B cell (primary cell): ENCODE measurements at regions not wholly inside any gene's neighbourhood (a gene's known extent, or its start where the extent isn't known, plus 50 kb on each side); places are given as distances from the start of the nearest gene placed in this dataset.

ENCODE experiments used
- ATAC-seq: fragments of 200-7000 bp; cut with Tn5 transposase; one replicate; pipeline ENCODE4 v1.10.0; 2021; ENCODE audit warnings: low read depth, mild to moderate bottlenecking, moderate number of reproducible peaks, moderate library complexity
- CTCF ChIA-PET: fragments of 350-600 bp; sonication (Branson Sonifier 250); formaldehyde crosslinking; loops from one replicate; lab custom pipeline; 2021; ENCODE audit warnings: antibody characterized with exemption, inconsistent platforms; lab: Charles Lee
- POLR2A ChIA-PET: fragments of 350-600 bp; sonication (Branson Sonifier 250); formaldehyde crosslinking; loops from one replicate; lab custom pipeline; 2021; ENCODE audit warnings: antibody characterized with exemption; lab: Charles Lee
- DNase-seq: peaks from one replicate; pipeline ENCODE4 v3.0.0; 2013
- H2AFZ ChIP-seq: 2 replicates; pipeline ENCODE4 v1.6.1; 2012; ENCODE audit warnings: mild to moderate bottlenecking, low read depth, low read length; ENCODE audit not compliant: insufficient read depth, poor library complexity, severe bottlenecking
- H3K27ac ChIP-seq, 2 donors: 1 replicate in 1 of 2; 2 replicates in 1 of 2; pipeline ENCODE4 v1.5.1; 2012 to 2013; ENCODE audit warnings: low read length in 2 of 2, mild to moderate bottlenecking in 2 of 2, moderate library complexity in 1 of 2
- H3K27me3 ChIP-seq, 4 experiments: fragments of 200-600 bp in 1 of 4; sonication (generic) in 1 of 4; replicated peaks in 1 of 4; 1 replicate in 2 of 4; 2 replicates in 2 of 4; pipeline versions ENCODE4 v1.6.1 to v1.7.0; 2013 to 2016; ENCODE audit warnings: low read length in 3 of 4, mild to moderate bottlenecking in 2 of 4, mixed read lengths in 1 of 4, moderate library complexity in 1 of 4; ENCODE audit not compliant: insufficient read depth in 4 of 4, control insufficient read depth in 3 of 4; ENCODE audit errors: control extremely low read depth in 1 of 4
- H3K36me3 ChIP-seq, 2 experiments: replicated peaks in 1 of 2; 1 replicate in 1 of 2; 2 replicates in 1 of 2; pipeline versions ENCODE4 v1.6.1 to v1.7.1; 2013; ENCODE audit warnings: low read length in 1 of 2; ENCODE audit not compliant: insufficient read depth in 2 of 2, control insufficient read depth in 1 of 2; ENCODE audit errors: control extremely low read depth in 1 of 2, extremely low read depth in 1 of 2
- H3K4me1 ChIP-seq, 2 donors: fragments of 200-600 bp in 1 of 2; sonication (generic) in 1 of 2; 1 replicate in 1 of 2; 2 replicates in 1 of 2; pipeline versions ENCODE4 v1.5.1 to v1.6.1; 2013 to 2017; ENCODE audit warnings: low read length in 2 of 2; ENCODE audit not compliant: control insufficient read depth in 2 of 2, insufficient read depth in 2 of 2
- H3K4me2 ChIP-seq: replicated peaks from 2 replicates; pipeline ENCODE3; 2012; ENCODE audit warnings: mild to moderate bottlenecking, low read depth, low read length; ENCODE audit not compliant: poor library complexity, severe bottlenecking
- H3K4me3 ChIP-seq, 5 experiments: fragments of 200-600 bp in 1 of 5; sonication (generic) in 1 of 5; 1 replicate in 3 of 5; 2 replicates in 2 of 5; pipeline versions ENCODE4 v1.5.1 to v1.7.0; 2011 to 2016; ENCODE audit warnings: low read length in 4 of 5, mild to moderate bottlenecking in 4 of 5, low read depth in 2 of 5, control low read depth in 1 of 5, moderate library complexity in 1 of 5; ENCODE audit not compliant: insufficient read depth in 1 of 5; ENCODE audit errors: control extremely low read depth in 1 of 5, extremely low read depth in 1 of 5
- H3K79me2 ChIP-seq: fragments of 200-600 bp; sonication (generic); one replicate; pipeline ENCODE4 v1.6.0; 2016; ENCODE audit warnings: low read length; ENCODE audit not compliant: control insufficient read depth, insufficient read depth
- H3K9ac ChIP-seq: fragments of 200-600 bp; sonication (generic); 2 replicates; pipeline ENCODE4 v1.6.1; 2017; ENCODE audit warnings: mild to moderate bottlenecking, low read length, moderate library complexity
- H3K9me3 ChIP-seq, 3 donors: one replicate each; pipeline versions ENCODE4 v1.6.1 to v1.7.1; 2013; ENCODE audit warnings: low read length in 2 of 3; ENCODE audit not compliant: control insufficient read depth in 2 of 3, insufficient read depth in 1 of 3; ENCODE audit errors: control extremely low read depth in 1 of 3
- H4K20me1 ChIP-seq: 2 replicates; pipeline ENCODE4 v1.6.0; 2012; ENCODE audit warnings: mild to moderate bottlenecking, low read length; ENCODE audit not compliant: insufficient read depth, control insufficient read depth, poor library complexity, severe bottlenecking
- H3K27ac Mint-ChIP-seq: one replicate; pipeline ENCODE4 v1.8.0; 2021; ENCODE audit warnings: mixed read lengths
- H3K27me3 Mint-ChIP-seq: one replicate; pipeline ENCODE4 v1.8.0; 2021; ENCODE audit warnings: mixed read lengths
- H3K4me1 Mint-ChIP-seq: one replicate; pipeline ENCODE4 v1.8.0; 2021; ENCODE audit warnings: mixed read lengths
- H3K4me3 Mint-ChIP-seq: one replicate; pipeline ENCODE4 v1.8.0; 2021; ENCODE audit warnings: mixed read lengths
- H3K9me3 Mint-ChIP-seq: one replicate; pipeline ENCODE4 v1.8.0; 2022; ENCODE audit warnings: mixed read lengths; ENCODE audit not compliant: insufficient read depth
- CTCF ChIP-seq: fragments of 200-600 bp; IDR thresholded peaks from one replicate; pipeline ENCODE4 v1.8.0; 2022; ENCODE audit warnings: antibody characterized with exemption, mild to moderate bottlenecking
- EZH2 ChIP-seq: IDR thresholded peaks from 2 replicates; pipeline ENCODE4 v1.6.1; 2012; ENCODE audit warnings: borderline replicate concordance, low read depth, mild to moderate bottlenecking, moderate library complexity, low read length; ENCODE audit not compliant: insufficient read depth, poor library complexity, severe bottlenecking
- WGBS: methylation state at CpG from one replicate; pipeline ENCODE4 v1.1.5; 2013; ENCODE audit warnings: missing lambda C conversion rate; ENCODE audit not compliant: insufficient coverage; 5-methylcytosine and 5-hydroxymethylcytosine counted together
- intact Hi-C: fragments of 100-400 bp; cut with micrococcal nuclease; formaldehyde crosslinking; loops from one replicate; pipeline ENCODE4 v1.10.0; 2022

- H3K9me3 Mint-ChIP-seq, result peaks cover 6% of the 10 kb centered on the region
- TF ChIP-seq EZH2, result no peak
- no peak for TF ChIP-seq CTCF
- no peak overlapping the region for H3K4me3 ChIP-seq
- H3K36me3 ChIP-seq, result no peaks in the 10 kb centered on the region
- CTCF ChIA-PET, result interaction anchor here (1.6 kb wide), 1 partner anchor 75 kb away, joined by 3 read pairs; no protein-coding TSS in a partner anchor
- peaks cover 4% of the 10 kb centered on the region for H3K27me3 Mint-ChIP-seq
- 51% methylated on average over 3 of the region's 3 CpGs for WGBS
- no peak overlapping the region for H3K4me3 Mint-ChIP-seq
- intact Hi-C loops, result no loop called here
- no peaks in the 10 kb centered on the region for H3K4me1 ChIP-seq
- ATAC-seq (no peak), DNase-seq (no peak)
- H3K4me2 ChIP-seq, result no peak overlapping the region
- H3K27ac Mint-ChIP-seq, result no peak overlapping the region
- H3K9ac ChIP-seq, result no peak overlapping the region
- no peaks in the 10 kb centered on the region for H3K79me2 ChIP-seq
- no peak overlapping the region for H3K27ac ChIP-seq
- POLR2A ChIA-PET, result no interaction called here
- H3K27me3 ChIP-seq, result no peaks in the 10 kb centered on the region
- H3K9me3 ChIP-seq, result peaks cover 0 to 1% (median 0%) of the 10 kb centered on the region in 3 donors
- H2AFZ ChIP-seq, result no peak overlapping the region
- no peaks in the 10 kb centered on the region for H3K4me1 Mint-ChIP-seq
- no peaks in the 10 kb centered on the region for H4K20me1 ChIP-seq
These were observed 87.8 kb upstream of the NRIP1 start for GRCh38 chr21:15152591-15152990.

GRCh38 chr21:15159382-15160020 lies 94.7 kb upstream of the NRIP1 start:
- Histone ChIP-seq H3K9ac (peak overlapping the region; percentile 3), H3K36me3 (no peaks in the 10 kb centered on the region), H3K27ac (no peak overlapping the region), H3K4me3 (no peak overlapping the region), H3K27me3 (peaks cover 0 to 3% (median 0%) of the 10 kb centered on the region in 4 experiments), H3K4me2 (peak overlapping the region; percentile 44), H3K79me2 (no peaks in the 10 kb centered on the region), H3K4me1 (peaks cover 16 to 21% of the 10 kb centered on the region in 2 donors), H4K20me1 (no peaks in the 10 kb centered on the region), H2AFZ (no peak overlapping the region), H3K9me3 (peaks cover 0 to 3% (median 0%) of the 10 kb centered on the region in 3 donors)
- ChIA-PET POLR2A (no interaction called here), CTCF (no interaction called here)
- TF ChIP-seq CTCF, result no peak
- TF ChIP-seq EZH2, result no peak
- Mint-ChIP-seq H3K4me1 (peaks cover 20% of the 10 kb centered on the region), H3K27me3 (peaks cover 8% of the 10 kb centered on the region), H3K4me3 (peak overlapping the region; percentile 11), H3K9me3 (peaks cover 9% of the 10 kb centered on the region), H3K27ac (peak overlapping the region; percentile 7)
- intact Hi-C loops, result no loop called here
- peak; percentile 45 for DNase-seq
- no CpG with 5 or more reads among the region's 2 CpGs for WGBS
- peak; percentile 82 for ATAC-seq
